ENCODE measurements at regions not wholly inside any gene's neighbourhood (a gene's known extent, or its start where the extent isn't known, plus 50 kb on each side); places are given as distances from the start of the nearest gene placed in this dataset.

DNA sequence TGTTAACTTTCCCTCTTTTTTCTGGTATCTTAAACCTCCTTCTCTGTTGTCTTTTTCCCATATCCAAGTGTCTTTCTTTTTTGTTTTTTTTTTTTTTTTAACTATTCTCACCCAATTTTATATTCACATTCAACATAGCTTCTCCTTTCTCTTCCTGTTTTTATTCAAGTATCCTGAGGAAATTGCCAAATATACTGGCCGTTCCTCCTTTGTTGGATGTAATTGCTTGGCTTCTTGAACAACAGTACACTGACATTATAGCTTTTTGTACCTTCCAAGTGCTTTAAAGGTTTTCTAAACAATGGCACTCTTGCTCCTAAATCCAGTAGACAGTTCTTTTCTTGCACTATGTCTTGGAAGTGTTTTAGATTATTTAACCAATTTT is 1146.8 kb downstream of the MAT2B start:
- TF ChIP-seq, protein P1, sequence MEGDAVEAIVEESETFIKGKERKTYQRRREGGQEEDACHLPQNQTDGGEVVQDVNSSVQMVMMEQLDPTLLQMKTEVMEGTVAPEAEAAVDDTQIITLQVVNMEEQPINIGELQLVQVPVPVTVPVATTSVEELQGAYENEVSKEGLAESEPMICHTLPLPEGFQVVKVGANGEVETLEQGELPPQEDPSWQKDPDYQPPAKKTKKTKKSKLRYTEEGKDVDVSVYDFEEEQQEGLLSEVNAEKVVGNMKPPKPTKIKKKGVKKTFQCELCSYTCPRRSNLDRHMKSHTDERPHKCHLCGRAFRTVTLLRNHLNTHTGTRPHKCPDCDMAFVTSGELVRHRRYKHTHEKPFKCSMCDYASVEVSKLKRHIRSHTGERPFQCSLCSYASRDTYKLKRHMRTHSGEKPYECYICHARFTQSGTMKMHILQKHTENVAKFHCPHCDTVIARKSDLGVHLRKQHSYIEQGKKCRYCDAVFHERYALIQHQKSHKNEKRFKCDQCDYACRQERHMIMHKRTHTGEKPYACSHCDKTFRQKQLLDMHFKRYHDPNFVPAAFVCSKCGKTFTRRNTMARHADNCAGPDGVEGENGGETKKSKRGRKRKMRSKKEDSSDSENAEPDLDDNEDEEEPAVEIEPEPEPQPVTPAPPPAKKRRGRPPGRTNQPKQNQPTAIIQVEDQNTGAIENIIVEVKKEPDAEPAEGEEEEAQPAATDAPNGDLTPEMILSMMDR (optimal IDR thresholded peaks at IDR 0.05 in 1 of 3, IDR thresholded peaks at IDR 0.05 in 1 of 3, conservative IDR thresholded peaks at IDR 0.05 in 1 of 3; ENCODE audit: extremely low read depth in 1 of 3, insufficient read depth in 2 of 3, low read length in 3 of 3), result no peak
- TF ChIP-seq EZH2 (IDR thresholded peaks at IDR 0.05; ENCODE audit: low read length), result no peak

Measured in keratinocyte (primary cell).